H1 (cell line): ENCODE measurements at regions not wholly inside any gene's neighbourhood (a gene's known extent, or its start where the extent isn't known, plus 50 kb on each side); places are given as distances from the start of the nearest gene placed in this dataset.

Experiments used
- CTCF ChIA-PET: fragments of 300-600 bp; sonication (Branson Sonifier 250); formaldehyde crosslinking; loops from one replicate; lab custom pipeline; 2021; ENCODE audit not compliant: partially characterized antibody; lab: Charles Lee
- POLR2A ChIA-PET: fragments of 300-600 bp; sonication (Branson Sonifier 250); formaldehyde crosslinking; loops from one replicate; lab custom pipeline; 2021; ENCODE audit warnings: inconsistent platforms; ENCODE audit not compliant: partially characterized antibody; lab: Charles Lee
- DNase-seq, 2 experiments: peaks; one replicate each; pipeline versions ENCODE4 v3.0.0 to v3.0.0-alpha.2; 2010 to 2022; ENCODE audit warnings: low spot score in 2 of 2, low read depth in 1 of 2, mixed read lengths in 1 of 2
- FAIRE-seq: peaks from 2 replicates; lab custom pipeline; 2011; peaks lifted over from hg19 to GRCh38; lab: Jason Lieb, UNC
- H2AFZ ChIP-seq: 2 replicates; pipeline ENCODE4 v1.8.1; 2012; ENCODE audit warnings: low read length, inconsistent platforms
- H2AK5ac ChIP-seq: 2 replicates; pipeline ENCODE4 v1.6.1; 2013; ENCODE audit warnings: low read depth, low read length
- H2BK120ac ChIP-seq: replicated peaks from 2 replicates; pipeline ENCODE3; 2013; ENCODE audit warnings: low read depth, low read length, inconsistent platforms
- H2BK12ac ChIP-seq: 2 replicates; pipeline ENCODE4 v1.6.1; 2013; ENCODE audit warnings: low read depth, low read length
- H2BK15ac ChIP-seq: 2 replicates; pipeline ENCODE4 v1.6.1; 2013; ENCODE audit warnings: low read length
- H2BK20ac ChIP-seq: 2 replicates; pipeline ENCODE4 v1.6.1; 2013; ENCODE audit warnings: low read length
- H2BK5ac ChIP-seq: 2 replicates; pipeline ENCODE4 v1.6.1; 2013; ENCODE audit warnings: low read depth, low read length
- H3K14ac ChIP-seq: 2 replicates; pipeline ENCODE4 v1.6.1; 2013; ENCODE audit warnings: inconsistent platforms; ENCODE audit not compliant: insufficient read length
- H3K18ac ChIP-seq: 2 replicates; pipeline ENCODE4 v1.6.1; 2013; ENCODE audit warnings: low read length; ENCODE audit errors: extremely low read depth
- H3K23ac ChIP-seq: 2 replicates; pipeline ENCODE4 v1.6.1; 2013; ENCODE audit warnings: inconsistent platforms; ENCODE audit not compliant: insufficient read length
- H3K23me2 ChIP-seq: 2 replicates; pipeline ENCODE4 v1.6.1; 2013; ENCODE audit warnings: low read depth, low read length
- H3K27ac ChIP-seq: 2 replicates; pipeline ENCODE4 v1.6.1; 2011; ENCODE audit warnings: low read depth, low read length, inconsistent platforms
- H3K27me3 ChIP-seq, 4 experiments: replicated peaks in 1 of 4; 1 replicate in 1 of 4; 2 replicates in 3 of 4; pipeline versions ENCODE4 v1.6.1 to v1.8.1; 2011 to 2013; ENCODE audit warnings: low read length in 3 of 4, mild to moderate bottlenecking in 3 of 4, inconsistent platforms in 2 of 4, mixed read lengths in 2 of 4, moderate library complexity in 1 of 4; ENCODE audit not compliant: control insufficient read depth in 3 of 4, insufficient read depth in 3 of 4; ENCODE audit errors: extremely low read depth in 1 of 4
- H3K36me3 ChIP-seq, 4 experiments: 2 replicates each; pipeline versions ENCODE4 v1.6.1 to v1.8.1; 2011 to 2013; ENCODE audit warnings: mild to moderate bottlenecking in 4 of 4, low read length in 3 of 4, moderate library complexity in 2 of 4, control low read depth in 1 of 4, inconsistent platforms in 1 of 4; ENCODE audit not compliant: insufficient read depth in 4 of 4, control insufficient read depth in 2 of 4
- H3K4ac ChIP-seq: replicated peaks from 2 replicates; pipeline ENCODE3; 2013; ENCODE audit warnings: low read length, low read depth, mixed read lengths, inconsistent platforms; ENCODE audit not compliant: insufficient read length
- H3K4me1 ChIP-seq, 4 experiments: replicated peaks in 1 of 4; 1 replicate in 1 of 4; 2 replicates in 3 of 4; pipeline versions ENCODE4 v1.6.1 to v1.8.1; 2011 to 2013; ENCODE audit warnings: low read length in 3 of 4, inconsistent platforms in 2 of 4, mixed read lengths in 1 of 4; ENCODE audit not compliant: insufficient read depth in 4 of 4, control insufficient read depth in 3 of 4
- H3K4me2 ChIP-seq, 2 experiments: 2 replicates each; pipeline versions ENCODE4 v1.6.1 to v1.8.1; 2011 to 2013; ENCODE audit warnings: low read depth in 2 of 2, low read length in 2 of 2, control low read depth in 1 of 2, inconsistent platforms in 1 of 2, mild to moderate bottlenecking in 1 of 2; ENCODE audit not compliant: insufficient read depth in 1 of 2
- H3K4me3 ChIP-seq, 4 experiments: fragments of 200-600, 300-600 bp in 1 of 4; sonication (generic), shearing (Covaris generic), sonication (Bioruptor Twin) in 1 of 4; 2 replicates each; pipeline versions ENCODE4 v1.5.1 to v1.8.1; 2011 to 2016; ENCODE audit warnings: low read length in 4 of 4, low read depth in 3 of 4, control low read depth in 2 of 4, inconsistent platforms in 2 of 4, mild to moderate bottlenecking in 2 of 4, mixed read lengths in 1 of 4, moderate library complexity in 1 of 4; ENCODE audit not compliant: insufficient read depth in 2 of 4; ENCODE audit errors: extremely low read depth in 1 of 4
- H3K56ac ChIP-seq: replicated peaks from 2 replicates; pipeline ENCODE3; 2013; ENCODE audit warnings: low read depth, mild to moderate bottlenecking, mixed read lengths, low read length, inconsistent platforms; ENCODE audit not compliant: insufficient read length
- H3K79me1 ChIP-seq: 2 replicates; pipeline ENCODE4 v1.6.1; 2013; ENCODE audit warnings: low read depth, low read length, control low read depth
- H3K79me2 ChIP-seq, 2 experiments: 2 replicates each; pipeline versions ENCODE4 v1.6.1 to v1.8.1; 2012 to 2013; ENCODE audit warnings: low read length in 2 of 2, mild to moderate bottlenecking in 2 of 2, inconsistent platforms in 1 of 2; ENCODE audit not compliant: insufficient read depth in 2 of 2, control insufficient read depth in 1 of 2
- H3K9ac ChIP-seq, 4 experiments: replicated peaks in 1 of 4; 1 replicate in 1 of 4; 2 replicates in 3 of 4; pipeline versions ENCODE4 v1.6.1 to v1.8.1; 2011 to 2013; ENCODE audit warnings: low read depth in 3 of 4, low read length in 3 of 4, control low read depth in 2 of 4, mild to moderate bottlenecking in 2 of 4, moderate library complexity in 2 of 4, inconsistent platforms in 1 of 4; ENCODE audit errors: extremely low read depth in 1 of 4
- H3K9me3 ChIP-seq, 2 experiments: 2 replicates each; pipeline versions ENCODE4 v1.6.1 to v1.8.1; 2012 to 2013; ENCODE audit warnings: mild to moderate bottlenecking in 2 of 2, moderate library complexity in 2 of 2, control low read depth in 1 of 2, inconsistent platforms in 1 of 2, low read depth in 1 of 2, low read length in 1 of 2, mixed read lengths in 1 of 2; ENCODE audit not compliant: insufficient read depth in 2 of 2
- H4K20me1 ChIP-seq, 2 experiments: replicated peaks in 1 of 2; 2 replicates each; pipeline versions ENCODE3 to v1.8.1; 2011 to 2013; ENCODE audit warnings: inconsistent platforms in 2 of 2, low read length in 2 of 2, mild to moderate bottlenecking in 1 of 2; ENCODE audit not compliant: insufficient read depth in 2 of 2, control insufficient read depth in 1 of 2
- H4K5ac ChIP-seq: 2 replicates; pipeline ENCODE4 v1.6.1; 2013; ENCODE audit warnings: low read length, low read depth, mixed read lengths, inconsistent platforms; ENCODE audit not compliant: insufficient read length
- H4K8ac ChIP-seq: 2 replicates; pipeline ENCODE4 v1.8.0; 2013; ENCODE audit warnings: mild to moderate bottlenecking, moderate library complexity, low read length, inconsistent platforms; ENCODE audit not compliant: insufficient read depth; ENCODE audit errors: extremely low read depth
- H4K91ac ChIP-seq: replicated peaks from 2 replicates; pipeline ENCODE3; 2013; ENCODE audit warnings: low read length, mixed read lengths, inconsistent platforms; ENCODE audit not compliant: insufficient read length
- CBX5 ChIP-seq: fragments of 300-800, 300-1000 bp; sonication (generic); IDR thresholded peaks from 2 replicates; pipeline ENCODE4 v1.7.1; 2016; ENCODE audit warnings: antibody characterized with exemption, low read length, low read depth
- CBX8 ChIP-seq: fragments of 300-800, 300-1000 bp; sonication (generic); IDR thresholded peaks from 2 replicates; pipeline ENCODE4 v1.7.1; 2016; ENCODE audit warnings: low read depth, low read length, borderline replicate concordance
- EZH2 ChIP-seq: fragments of 200-600 bp; sonication (generic); IDR thresholded peaks from 2 replicates; pipeline ENCODE4 v1.7.1; 2012; ENCODE audit warnings: low read depth, mild to moderate bottlenecking, moderate library complexity, low read length, inconsistent platforms; ENCODE audit not compliant: severe bottlenecking
- HDAC2 ChIP-seq, 2 experiments: fragments of 300-600 bp in 1 of 2; sonication (generic) in 1 of 2; IDR thresholded peaks; 2 replicates each; pipeline ENCODE4 v1.6.1; 2011 to 2012; ENCODE audit warnings: low read depth in 2 of 2, low read length in 2 of 2, mild to moderate bottlenecking in 2 of 2, moderate library complexity in 2 of 2, borderline replicate concordance in 1 of 2, inconsistent platforms in 1 of 2
- KDM1A ChIP-seq: fragments of 200-600, 300-600 bp; sonication (generic); IDR thresholded peaks from 2 replicates; pipeline ENCODE4 v1.7.1; 2016; ENCODE audit warnings: mild to moderate bottlenecking, low read length, borderline replicate concordance
- WGBS, 2 experiments: shearing (Covaris generic) in 1 of 2; methylation state at CpG; one replicate each; pipeline versions ENCODE4 v1.1.6 to v1.1.7; 2013 to 2015; ENCODE audit warnings: low lambda C conversion rate in 2 of 2, mixed read lengths in 2 of 2, inconsistent platforms in 1 of 2, low coverage in 1 of 2, missing lambda C conversion rate in 1 of 2; ENCODE audit not compliant: insufficient replicate concordance in 2 of 2, insufficient coverage in 1 of 2, insufficient read length in 1 of 2; ENCODE audit errors: extremely low coverage in 1 of 2, missing lambda C conversion rate in 1 of 2; 5-methylcytosine and 5-hydroxymethylcytosine counted together

- H2AFZ ChIP-seq, result no peak overlapping the region
- H3K27ac ChIP-seq, result no peak overlapping the region
- no peaks in the 10 kb centered on the region for H3K79me1 ChIP-seq
- no peaks in the 10 kb centered on the region for H3K4me1 ChIP-seq
- no peak overlapping the region for H3K9ac ChIP-seq
- no peak overlapping the region for H3K56ac ChIP-seq
- no peaks in the 10 kb centered on the region for H3K27me3 ChIP-seq
- no peaks in the 10 kb centered on the region for H3K79me2 ChIP-seq
- POLR2A ChIA-PET, result no interaction called here
- no peak overlapping the region for H3K4me2 ChIP-seq
- H2BK120ac ChIP-seq, result no peak overlapping the region
- H2BK15ac ChIP-seq, result no peak overlapping the region
- no peak overlapping the region for H3K4ac ChIP-seq
- H2BK5ac ChIP-seq, result no peak overlapping the region
- no peaks in the 10 kb centered on the region for H3K23me2 ChIP-seq
- no peak overlapping the region for H2BK20ac ChIP-seq
- no peak overlapping the region for H3K23ac ChIP-seq
- H4K5ac ChIP-seq, result no peak overlapping the region
- H4K8ac ChIP-seq, result no peak overlapping the region
- H4K20me1 ChIP-seq, result no peaks in the 10 kb centered on the region
- no peak overlapping the region for H3K14ac ChIP-seq
- H3K4me3 ChIP-seq, result no peak overlapping the region
- H2AK5ac ChIP-seq, result no peak overlapping the region
- no peaks in the 10 kb centered on the region for H3K9me3 ChIP-seq
- no peak overlapping the region for H3K18ac ChIP-seq
- DNase-seq, result no peak
- no peaks in the 10 kb centered on the region for H3K36me3 ChIP-seq
- H2BK12ac ChIP-seq, result no peak overlapping the region
- WGBS, 2 experiments, result 98% methylated on average over 3 of the region's 3 CpGs; no CpG with 5 or more reads in 1 of the 2 experiments
- CTCF ChIA-PET, result no interaction called here
- H4K91ac ChIP-seq, result no peak overlapping the region
- no peak for FAIRE-seq
- TF ChIP-seq HDAC2 (IDR thresholded peaks at IDR 0.05; ENCODE audit: borderline replicate concordance in 1 of 2, low read depth in 2 of 2, low read length in 2 of 2) (no peak), CBX5 (no peak), CBX8 (no peak), KDM1A (no peak), EZH2 (no peak)
Observed at GRCh38 chr12:59370933-59371332, 224.9 kb upstream of the SLC16A7 start.
